Activated naive CD8-positive, alpha-beta T cell (primary cell): ENCODE measurements at regions not wholly inside any gene's neighbourhood (a gene's known extent, or its start where the extent isn't known, plus 50 kb on each side); places are given as distances from the start of the nearest gene placed in this dataset.
"Not testable (repeated sequence)": the region's sequence is repeated elsewhere in the genome, so short reads cannot be mapped to it uniquely, and the experiment has no call there.

ENCODE experiments used
- H3K27ac Mint-ChIP-seq: one replicate; pipeline ENCODE4 v1.8.0; 2021; ENCODE audit warnings: mixed read lengths
- H3K27me3 Mint-ChIP-seq: one replicate; pipeline ENCODE4 v1.8.0; 2021; ENCODE audit warnings: mixed read lengths
- H3K36me3 Mint-ChIP-seq: one replicate; pipeline ENCODE4 v1.8.0; 2021; ENCODE audit warnings: mixed read lengths
- H3K4me1 Mint-ChIP-seq: one replicate; pipeline ENCODE4 v1.8.0; 2021; ENCODE audit warnings: low read depth, mixed read lengths
- H3K4me3 Mint-ChIP-seq: one replicate; pipeline ENCODE4 v1.8.0; 2021; ENCODE audit warnings: mild to moderate bottlenecking, mixed read lengths
- H3K9me3 Mint-ChIP-seq: one replicate; pipeline ENCODE4 v1.8.0; 2021; ENCODE audit warnings: low read depth, mixed read lengths

DNA sequence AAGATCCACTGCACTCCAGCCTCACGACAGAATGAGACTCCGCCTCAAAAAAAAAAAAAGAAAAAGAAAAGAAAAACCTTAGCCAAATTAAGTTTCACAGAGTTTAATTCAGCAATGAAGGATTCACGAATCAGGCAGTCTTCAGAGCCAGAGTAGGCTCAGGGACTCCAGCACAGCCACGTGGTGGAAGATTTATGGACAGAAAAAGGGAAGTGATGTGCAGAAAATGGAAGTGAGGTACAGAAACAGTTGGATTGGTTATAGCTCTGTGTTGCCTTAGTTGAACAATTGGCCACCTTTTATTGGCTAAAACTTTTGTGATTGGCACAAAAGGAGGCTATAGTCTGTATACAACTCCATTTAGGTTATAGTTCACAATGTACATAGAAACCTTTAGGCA is 256.6 kb downstream of the HS3ST3B1 start:
- H3K4me1 Mint-ChIP-seq: peaks cover 18% of the 10 kb centered on the region
- no peaks in the 10 kb centered on the region for H3K9me3 Mint-ChIP-seq
- H3K36me3 Mint-ChIP-seq: no peaks in the 10 kb centered on the region
- no peak overlapping the region for H3K4me3 Mint-ChIP-seq
- H3K27ac Mint-ChIP-seq: no peak overlapping the region
- no peaks in the 10 kb centered on the region for H3K27me3 Mint-ChIP-seq

DNA sequence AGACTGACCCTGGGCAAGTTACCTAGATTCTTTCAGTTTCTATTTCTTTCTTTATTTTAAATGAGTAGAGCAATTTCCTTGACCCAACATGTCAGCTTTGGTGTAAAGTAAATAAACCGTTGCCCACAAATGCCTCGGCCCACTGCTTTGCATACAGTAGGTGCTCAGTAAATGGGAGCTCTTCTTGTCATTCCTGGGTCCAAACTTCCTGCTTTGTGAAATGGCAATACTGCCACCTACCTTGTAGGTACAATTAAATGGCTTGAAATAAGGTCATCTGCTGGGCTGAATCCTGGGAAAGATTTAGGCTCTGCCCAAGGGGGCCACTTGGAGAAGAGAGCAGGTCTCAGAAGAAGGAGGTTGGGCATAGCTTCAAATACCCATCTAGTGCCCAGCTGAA is 253.0 kb downstream of the HS3ST3B1 start:
- no peaks in the 10 kb centered on the region for H3K27me3 Mint-ChIP-seq
- peaks cover 7% of the 10 kb centered on the region for H3K4me1 Mint-ChIP-seq
- H3K27ac Mint-ChIP-seq: no peak overlapping the region
- H3K4me3 Mint-ChIP-seq: no peak overlapping the region
- no peaks in the 10 kb centered on the region for H3K9me3 Mint-ChIP-seq
- no peaks in the 10 kb centered on the region for H3K36me3 Mint-ChIP-seq

- no peaks in the 10 kb centered on the region for H3K27me3 Mint-ChIP-seq
- H3K4me3 Mint-ChIP-seq: no peak overlapping the region
- no peak overlapping the region for H3K27ac Mint-ChIP-seq
- H3K4me1 Mint-ChIP-seq: peaks cover 7% of the 10 kb centered on the region
- H3K9me3 Mint-ChIP-seq: no peaks in the 10 kb centered on the region
- no peaks in the 10 kb centered on the region for H3K36me3 Mint-ChIP-seq
These were observed 251.4 kb downstream of the HS3ST3B1 start for GRCh38 chr17:14552306-14552705.

DNA sequence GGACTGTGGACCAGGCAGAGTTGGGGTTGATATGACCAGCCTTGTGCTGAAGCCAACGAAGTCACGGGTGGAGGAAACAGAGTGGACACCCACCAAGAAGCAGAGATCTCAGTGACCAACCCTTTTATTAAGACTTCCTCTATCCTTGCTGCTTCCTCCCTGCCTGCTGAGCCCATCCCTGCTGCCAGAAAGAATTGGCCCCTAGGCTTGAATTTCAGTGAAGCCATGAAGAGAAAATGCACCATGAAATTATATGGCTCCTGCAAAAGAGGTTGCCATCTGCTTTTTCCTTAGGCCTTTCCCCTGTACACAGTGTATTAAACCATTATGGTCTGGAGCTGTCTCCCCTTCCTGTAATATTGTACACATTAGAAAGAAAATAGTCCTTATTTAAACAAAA is 246.7 kb downstream of the HS3ST3B1 start:
- H3K36me3 Mint-ChIP-seq: no peaks in the 10 kb centered on the region
- no peaks in the 10 kb centered on the region for H3K27me3 Mint-ChIP-seq
- H3K4me1 Mint-ChIP-seq: peaks cover 17% of the 10 kb centered on the region
- no peaks in the 10 kb centered on the region for H3K9me3 Mint-ChIP-seq
- no peak overlapping the region for H3K4me3 Mint-ChIP-seq
- no peak overlapping the region for H3K27ac Mint-ChIP-seq

GRCh38 chr17:14547016-14547415 is 246.1 kb downstream of the HS3ST3B1 start:
- Mint-ChIP-seq H3K27me3 (no peaks in the 10 kb centered on the region), H3K36me3 (no peaks in the 10 kb centered on the region), H3K27ac (no peak overlapping the region), H3K4me3 (no peak overlapping the region), H3K4me1 (peaks cover 17% of the 10 kb centered on the region), H3K9me3 (no peaks in the 10 kb centered on the region)

DNA sequence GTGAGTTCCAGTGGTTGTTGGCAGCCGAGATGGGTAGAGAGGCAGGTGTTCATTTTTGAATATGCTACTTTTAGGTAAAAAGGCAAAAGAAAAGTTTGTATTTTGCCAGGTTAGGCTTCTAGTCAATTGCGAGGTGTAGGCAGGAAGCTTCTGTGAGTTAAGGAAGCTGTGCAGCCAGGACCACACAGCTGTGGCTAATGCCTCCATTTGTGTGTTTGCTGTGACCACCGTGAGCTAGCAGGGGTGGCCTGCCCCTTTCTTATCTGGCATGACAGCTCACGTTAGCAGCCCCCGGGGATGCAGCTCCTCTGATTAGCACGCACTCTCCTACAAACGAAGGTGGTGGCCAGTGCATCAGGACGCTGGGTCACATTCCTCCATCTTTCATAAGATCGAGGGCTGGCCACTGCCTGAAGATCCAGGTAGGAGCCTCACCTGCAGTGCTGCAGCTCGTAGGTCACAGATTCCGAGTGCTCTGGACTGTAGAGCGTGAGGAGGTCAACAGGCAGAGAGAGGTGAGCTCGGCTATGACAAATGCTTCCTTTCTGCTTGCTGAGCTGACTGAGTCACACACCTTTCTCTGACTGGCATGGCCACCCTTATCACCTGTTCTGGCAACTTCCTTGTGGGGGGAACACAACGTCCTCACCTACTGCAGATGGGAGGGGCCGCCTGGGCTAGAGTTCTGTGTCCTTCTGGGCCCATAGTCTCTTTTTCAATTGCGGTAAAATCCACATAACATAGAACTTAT is 244.4 kb downstream of the HS3ST3B1 start:
- no peak overlapping the region for H3K27ac Mint-ChIP-seq
- H3K4me1 Mint-ChIP-seq: peaks cover 13% of the 10 kb centered on the region
- no peaks in the 10 kb centered on the region for H3K27me3 Mint-ChIP-seq

DNA sequence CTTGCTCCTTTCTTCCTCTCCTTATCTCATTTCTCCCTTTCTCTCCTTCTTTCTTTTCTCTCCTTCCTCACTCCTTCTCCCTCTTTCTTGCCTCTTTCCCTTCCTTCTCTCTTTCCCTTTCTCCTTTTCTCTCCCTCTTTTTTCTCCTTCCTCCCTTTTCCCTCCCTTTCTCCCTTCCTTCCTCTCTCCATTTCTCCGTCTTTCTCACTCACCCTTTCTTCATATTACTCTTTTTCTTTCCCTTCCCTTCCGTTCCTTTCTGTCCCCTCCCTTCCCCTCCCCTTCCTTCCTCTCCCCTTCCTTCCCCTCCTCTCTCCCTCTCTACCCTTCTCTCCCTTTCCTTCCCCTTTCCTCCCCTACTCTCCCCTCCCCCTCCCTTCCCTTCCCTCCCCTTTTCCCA is 240.8 kb downstream of the HS3ST3B1 start:
- H3K4me1 Mint-ChIP-seq: peaks cover 13% of the 10 kb centered on the region
- no peaks in the 10 kb centered on the region for H3K36me3 Mint-ChIP-seq
- H3K4me3 Mint-ChIP-seq: no peak overlapping the region
- H3K9me3 Mint-ChIP-seq: no peaks in the 10 kb centered on the region
- H3K27ac Mint-ChIP-seq: no peak overlapping the region
- no peaks in the 10 kb centered on the region for H3K27me3 Mint-ChIP-seq

More for the DNA sequence above, 244.4 kb downstream of the HS3ST3B1 start:
- Mint-ChIP-seq H3K4me3 (peak overlapping the region; percentile 66), H3K9me3 (no peaks in the 10 kb centered on the region), H3K36me3 (no peaks in the 10 kb centered on the region)

GRCh38 chr17:14539801-14540200 is 238.9 kb downstream of the HS3ST3B1 start:
- peaks cover 2% of the 10 kb centered on the region for H3K9me3 Mint-ChIP-seq
- H3K36me3 Mint-ChIP-seq: no peaks in the 10 kb centered on the region
- H3K27me3 Mint-ChIP-seq: no peaks in the 10 kb centered on the region
- H3K4me1 Mint-ChIP-seq: peaks cover 2% of the 10 kb centered on the region
- no peak overlapping the region for H3K4me3 Mint-ChIP-seq
- H3K27ac Mint-ChIP-seq: no peak overlapping the region

- H3K27ac Mint-ChIP-seq, H3K4me3 Mint-ChIP-seq, H3K4me1 Mint-ChIP-seq, H3K27me3 Mint-ChIP-seq: not testable (repeated sequence)
- Mint-ChIP-seq H3K9me3 (peaks cover 12% of the 10 kb centered on the region), H3K36me3 (peaks cover 14% of the 10 kb centered on the region)
These were observed 231.4 kb downstream of the HS3ST3B1 start for GRCh38 chr17:14532242-14532641.

GRCh38 chr17:14525551-14526455 is 224.9 kb downstream of the HS3ST3B1 start:
- H3K4me3 Mint-ChIP-seq: no peak overlapping the region
- H3K36me3 Mint-ChIP-seq: no peaks in the 10 kb centered on the region
- peaks cover 18% of the 10 kb centered on the region for H3K4me1 Mint-ChIP-seq
- no peak overlapping the region for H3K27ac Mint-ChIP-seq
- H3K9me3 Mint-ChIP-seq: no peaks in the 10 kb centered on the region
- H3K27me3 Mint-ChIP-seq: no peaks in the 10 kb centered on the region

- Mint-ChIP-seq H3K4me3 (no peak overlapping the region), H3K9me3 (no peaks in the 10 kb centered on the region), H3K4me1 (peaks cover 18% of the 10 kb centered on the region), H3K27ac (no peak overlapping the region), H3K36me3 (no peaks in the 10 kb centered on the region), H3K27me3 (no peaks in the 10 kb centered on the region)
These were observed 222.0 kb downstream of the HS3ST3B1 start for GRCh38 chr17:14522795-14523387.

- not testable (repeated sequence) for H3K36me3 Mint-ChIP-seq, H3K9me3 Mint-ChIP-seq, H3K27ac Mint-ChIP-seq, H3K4me3 Mint-ChIP-seq, H3K27me3 Mint-ChIP-seq, H3K4me1 Mint-ChIP-seq
These were observed 218.0 kb downstream of the HS3ST3B1 start for GRCh38 chr17:14518919-14519318.

DNA sequence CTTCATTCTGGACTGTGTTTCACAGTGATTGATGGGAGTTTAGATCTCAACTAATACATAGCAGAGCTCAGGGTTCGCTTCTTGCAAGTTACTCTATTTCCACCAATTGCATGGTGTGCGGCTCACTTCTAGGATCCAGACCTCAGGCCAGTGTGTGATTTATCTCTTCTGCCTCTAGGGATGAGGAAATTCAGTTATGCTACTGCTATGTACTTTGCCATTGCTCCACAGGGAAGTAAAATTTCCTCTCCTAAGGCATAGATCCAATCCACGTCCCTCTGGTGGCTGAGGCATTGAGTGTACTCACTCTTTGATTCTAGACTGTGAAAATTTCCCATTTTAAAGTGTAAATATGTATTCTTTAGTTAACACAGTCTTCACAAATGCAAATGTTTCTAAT is 214.1 kb downstream of the HS3ST3B1 start:
- H3K4me3 Mint-ChIP-seq: no peak overlapping the region

GRCh38 chr17:14513835-14514234 is 213.0 kb downstream of the HS3ST3B1 start:
- H3K9me3 Mint-ChIP-seq: no peaks in the 10 kb centered on the region
- no peaks in the 10 kb centered on the region for H3K4me1 Mint-ChIP-seq
- H3K27me3 Mint-ChIP-seq: no peaks in the 10 kb centered on the region
- H3K27ac Mint-ChIP-seq: no peak overlapping the region
- H3K36me3 Mint-ChIP-seq: no peaks in the 10 kb centered on the region
- no peak overlapping the region for H3K4me3 Mint-ChIP-seq

More for the DNA sequence above, 214.1 kb downstream of the HS3ST3B1 start:
- H3K4me1 Mint-ChIP-seq: no peaks in the 10 kb centered on the region
- H3K27ac Mint-ChIP-seq: no peak overlapping the region
- no peaks in the 10 kb centered on the region for H3K36me3 Mint-ChIP-seq
- no peaks in the 10 kb centered on the region for H3K27me3 Mint-ChIP-seq
- no peaks in the 10 kb centered on the region for H3K9me3 Mint-ChIP-seq

DNA sequence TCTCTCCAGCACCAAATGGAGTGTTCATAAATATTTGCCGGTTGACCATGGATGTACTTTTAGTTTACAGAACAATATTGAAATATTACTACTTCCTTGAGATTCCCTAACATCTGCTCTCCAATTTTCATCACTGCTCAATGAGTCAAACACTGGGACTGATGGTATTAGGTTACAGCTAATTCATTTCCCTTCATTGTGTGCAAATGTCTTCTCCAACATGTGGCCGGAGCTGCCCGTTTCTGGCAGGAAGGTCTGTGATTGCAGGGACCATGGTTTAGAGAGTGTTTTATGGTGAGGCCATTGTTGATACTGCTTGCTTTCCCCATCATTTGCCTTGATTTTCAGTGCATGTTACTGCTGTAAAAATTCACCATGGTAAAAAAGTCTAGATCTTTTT is 209.3 kb downstream of the HS3ST3B1 start:
- no peaks in the 10 kb centered on the region for H3K4me1 Mint-ChIP-seq
- peaks cover 2% of the 10 kb centered on the region for H3K9me3 Mint-ChIP-seq
- H3K27me3 Mint-ChIP-seq: no peaks in the 10 kb centered on the region
- peaks cover under 1% of the 10 kb centered on the region for H3K36me3 Mint-ChIP-seq
- no peak overlapping the region for H3K27ac Mint-ChIP-seq
- H3K4me3 Mint-ChIP-seq: no peak overlapping the region
